CD4-positive, alpha-beta memory T cell (primary cell): ENCODE measurements at regions not wholly inside any gene's neighbourhood (a gene's known extent, or its start where the extent isn't known, plus 50 kb on each side); places are given as distances from the start of the nearest gene placed in this dataset.

Experiments used
- CTCF ChIA-PET: fragments of 350-600 bp; sonication (Branson Sonifier 250); formaldehyde crosslinking; loops from one replicate; lab custom pipeline; 2021; ENCODE audit warnings: inconsistent platforms; ENCODE audit not compliant: partially characterized antibody; lab: Charles Lee
- POLR2A ChIA-PET: fragments of 350-600 bp; sonication (Branson Sonifier 250); formaldehyde crosslinking; loops from one replicate; lab custom pipeline; 2021; ENCODE audit not compliant: partially characterized antibody; lab: Charles Lee
- DNase-seq, 5 donors: peaks; one replicate each; pipeline versions ENCODE4 v3.0.0 to v3.0.0-alpha.2; 2020 to 2022; ENCODE audit warnings: mixed read lengths in 1 of 5
- H3K27ac ChIP-seq: one replicate; pipeline ENCODE4 v1.7.0; 2013; ENCODE audit warnings: low read depth, low read length
- H3K27me3 ChIP-seq: 2 replicates; pipeline ENCODE4 v1.7.0; 2013; ENCODE audit warnings: mild to moderate bottlenecking, low read length, moderate library complexity; ENCODE audit not compliant: insufficient read depth
- H3K36me3 ChIP-seq: 2 replicates; pipeline ENCODE4 v1.7.0; 2013; ENCODE audit warnings: mild to moderate bottlenecking, low read length, moderate library complexity; ENCODE audit not compliant: insufficient read depth
- H3K4me1 ChIP-seq: 2 replicates; pipeline ENCODE4 v1.7.0; 2013; ENCODE audit warnings: mild to moderate bottlenecking, low read length, moderate library complexity; ENCODE audit not compliant: insufficient read depth
- H3K4me3 ChIP-seq, 2 donors: one replicate each; pipeline ENCODE4 v1.7.0; 2013; ENCODE audit warnings: low read length in 2 of 2, mild to moderate bottlenecking in 1 of 2
- H3K9me3 ChIP-seq, 2 donors: one replicate each; pipeline ENCODE4 v1.7.0; 2013; ENCODE audit warnings: low read length in 2 of 2, control low read depth in 1 of 2; ENCODE audit not compliant: control insufficient read depth in 1 of 2
- H3K27ac Mint-ChIP-seq, 7 donors: one replicate each; pipeline ENCODE4 v1.8.0; 2020 to 2021; ENCODE audit warnings: mixed read lengths in 7 of 7, mild to moderate bottlenecking in 6 of 7, inconsistent platforms in 3 of 7, moderate library complexity in 3 of 7
- H3K27me3 Mint-ChIP-seq, 2 donors: one replicate each; pipeline ENCODE4 v1.8.0; 2020 to 2021; ENCODE audit warnings: mixed read lengths in 2 of 2
- H3K36me3 Mint-ChIP-seq, 2 donors: one replicate each; pipeline ENCODE4 v1.8.0; 2020 to 2021; ENCODE audit warnings: mixed read lengths in 2 of 2, inconsistent platforms in 1 of 2, mild to moderate bottlenecking in 1 of 2
- H3K4me1 Mint-ChIP-seq, 4 donors: one replicate each; pipeline ENCODE4 v1.8.0; 2020 to 2021; ENCODE audit warnings: mixed read lengths in 4 of 4, mild to moderate bottlenecking in 1 of 4
- H3K4me3 Mint-ChIP-seq, 8 donors: one replicate each; pipeline ENCODE4 v1.8.0; 2020 to 2021; ENCODE audit warnings: mixed read lengths in 8 of 8, mild to moderate bottlenecking in 7 of 8, moderate library complexity in 6 of 8, inconsistent platforms in 3 of 8
- H3K9me3 Mint-ChIP-seq, 8 donors: one replicate each; pipeline ENCODE4 v1.8.0; 2020 to 2021; ENCODE audit warnings: mixed read lengths in 8 of 8, mild to moderate bottlenecking in 5 of 8, inconsistent platforms in 3 of 8, moderate library complexity in 1 of 8
- intact Hi-C: fragments of 100-400 bp; cut with micrococcal nuclease; formaldehyde crosslinking; loops from one replicate; pipeline ENCODE4 v1.15.1; 2023

GRCh38 chr11:129324533-129325175 lies 51.0 kb upstream of the BARX2 start:
- H3K27me3 Mint-ChIP-seq = peaks cover 0 to 4% of the 10 kb centered on the region in 2 donors
- POLR2A ChIA-PET = no interaction called here
- no peak overlapping the region for H3K27ac ChIP-seq

GRCh38 chr11:129323896-129324502 lies 51.6 kb upstream of the BARX2 start:
- Mint-ChIP-seq H3K27ac (peak overlapping the region in 1 of 7 donors; percentile 43), H3K27me3 (peaks cover 0 to 4% of the 10 kb centered on the region in 2 donors), H3K4me3 (no peak overlapping the region), H3K9me3 (no peaks in the 10 kb centered on the region), H3K36me3 (no peaks in the 10 kb centered on the region), H3K4me1 (no peaks in the 10 kb centered on the region)
- Histone ChIP-seq H3K4me3 (no peak overlapping the region), H3K9me3 (no peaks in the 10 kb centered on the region), H3K27ac (no peak overlapping the region), H3K36me3 (no peaks in the 10 kb centered on the region), H3K4me1 (no peaks in the 10 kb centered on the region), H3K27me3 (no peaks in the 10 kb centered on the region)
- intact Hi-C loops = no loop called here
- ChIA-PET CTCF (no interaction called here), POLR2A (no interaction called here)
- DNase-seq = no peak

More at GRCh38 chr11:129324533-129325175, 51.0 kb upstream of the BARX2 start:
- H3K4me3 ChIP-seq = no peak overlapping the region
- H3K27me3 ChIP-seq = no peaks in the 10 kb centered on the region
- H3K9me3 ChIP-seq = no peaks in the 10 kb centered on the region
- CTCF ChIA-PET = no interaction called here
- Mint-ChIP-seq H3K4me3 (no peak overlapping the region), H3K4me1 (no peaks in the 10 kb centered on the region), H3K9me3 (no peaks in the 10 kb centered on the region), H3K36me3 (no peaks in the 10 kb centered on the region), H3K27ac (no peak overlapping the region)
- intact Hi-C loops = no loop called here
- no peaks in the 10 kb centered on the region for H3K36me3 ChIP-seq
- no peaks in the 10 kb centered on the region for H3K4me1 ChIP-seq
- no peak for DNase-seq

- POLR2A ChIA-PET = no interaction called here
- CTCF ChIA-PET = interaction anchor here (1.3 kb wide), 1 partner anchor 9 kb away, joined by 3 read pairs; no protein-coding TSS in a partner anchor
- intact Hi-C loops = no loop called here
- DNase-seq = no peak
- Mint-ChIP-seq H3K27ac (no peak overlapping the region), H3K4me1 (peaks cover 0 to under 1% (median 0%) of the 10 kb centered on the region in 4 donors), H3K36me3 (no peaks in the 10 kb centered on the region), H3K4me3 (no peak overlapping the region), H3K9me3 (no peaks in the 10 kb centered on the region), H3K27me3 (peaks cover 0 to 4% of the 10 kb centered on the region in 2 donors)
- Histone ChIP-seq H3K36me3 (no peaks in the 10 kb centered on the region), H3K27me3 (no peaks in the 10 kb centered on the region), H3K4me3 (no peak overlapping the region), H3K27ac (no peak overlapping the region), H3K9me3 (no peaks in the 10 kb centered on the region), H3K4me1 (no peaks in the 10 kb centered on the region)
Observed at GRCh38 chr11:129322941-129323340, 52.7 kb upstream of the BARX2 start.

- H3K36me3 ChIP-seq = no peaks in the 10 kb centered on the region
- H3K4me1 ChIP-seq = no peaks in the 10 kb centered on the region
- DNase-seq = no peak
- ChIA-PET CTCF (interaction anchor here (1.7 kb wide), 1 partner anchor 202 kb away, joined by 6 read pairs; no protein-coding TSS in a partner anchor), POLR2A (no interaction called here)
- H3K27ac Mint-ChIP-seq = no peak overlapping the region
- H3K9me3 Mint-ChIP-seq = no peaks in the 10 kb centered on the region
- H3K4me1 Mint-ChIP-seq = peaks cover 0 to 6% (median 2%) of the 10 kb centered on the region in 4 donors
- no peaks in the 10 kb centered on the region for H3K9me3 ChIP-seq
- no peak overlapping the region for H3K27ac ChIP-seq
- intact Hi-C loops = no loop called here
- H3K27me3 ChIP-seq = no peaks in the 10 kb centered on the region
- peaks cover 0 to 2% of the 10 kb centered on the region in 2 donors for H3K27me3 Mint-ChIP-seq
- no peak overlapping the region for H3K4me3 Mint-ChIP-seq
- H3K4me3 ChIP-seq = no peak overlapping the region
- H3K36me3 Mint-ChIP-seq = no peaks in the 10 kb centered on the region
Observed at GRCh38 chr11:129321076-129321475, 54.6 kb upstream of the BARX2 start.

GRCh38 chr11:129320494-129320893 lies 55.2 kb upstream of the BARX2 start:
- Histone ChIP-seq H3K27me3 (no peaks in the 10 kb centered on the region), H3K27ac (no peak overlapping the region), H3K4me3 (no peak overlapping the region), H3K36me3 (no peaks in the 10 kb centered on the region), H3K9me3 (no peaks in the 10 kb centered on the region), H3K4me1 (no peaks in the 10 kb centered on the region)
- CTCF ChIA-PET = interaction anchor here (0.8 to 1.7 kb wide), 2 partner anchors 202 to 375 kb away, joined by 3 to 6 read pairs; no protein-coding TSS in a partner anchor
- H3K27ac Mint-ChIP-seq = no peak overlapping the region
- no peak for DNase-seq
- intact Hi-C loops = no loop called here
- peaks cover 0 to 4% of the 10 kb centered on the region in 2 donors for H3K27me3 Mint-ChIP-seq
- POLR2A ChIA-PET = no interaction called here
- peaks cover 0 to 6% (median 2%) of the 10 kb centered on the region in 4 donors for H3K4me1 Mint-ChIP-seq
- H3K36me3 Mint-ChIP-seq = no peaks in the 10 kb centered on the region
- H3K4me3 Mint-ChIP-seq = no peak overlapping the region
- H3K9me3 Mint-ChIP-seq = no peaks in the 10 kb centered on the region

- no peaks in the 10 kb centered on the region for H3K9me3 ChIP-seq
- no peak overlapping the region for H3K27ac ChIP-seq
- Mint-ChIP-seq H3K4me3 (no peak overlapping the region), H3K9me3 (no peaks in the 10 kb centered on the region), H3K36me3 (no peaks in the 10 kb centered on the region), H3K27me3 (peaks cover 0 to 4% of the 10 kb centered on the region in 2 donors), H3K27ac (no peak overlapping the region), H3K4me1 (peaks cover 0 to 6% (median 2%) of the 10 kb centered on the region in 4 donors)
- no peaks in the 10 kb centered on the region for H3K4me1 ChIP-seq
- no peak overlapping the region for H3K4me3 ChIP-seq
- DNase-seq = no peak
- ChIA-PET CTCF (interaction anchor here (0.8 to 1.7 kb wide), 6 partner anchors 9 to 376 kb away, joined by 3 to 6 read pairs (median 5); no protein-coding TSS in a partner anchor), POLR2A (no interaction called here)
- H3K36me3 ChIP-seq = no peaks in the 10 kb centered on the region
- intact Hi-C loops = loop anchor here (5.0 kb wide), 1 partner anchor 87 kb away; no protein-coding TSS in a partner anchor
- H3K27me3 ChIP-seq = no peaks in the 10 kb centered on the region
Observed at GRCh38 chr11:129319751-129320150, 55.9 kb upstream of the BARX2 start.

- peak overlapping the region in 1 of 7 donors; percentile 2 for H3K27ac Mint-ChIP-seq
- no peaks in the 10 kb centered on the region for H3K27me3 ChIP-seq
- H3K27me3 Mint-ChIP-seq = peaks cover 0 to 2% of the 10 kb centered on the region in 2 donors
- ChIA-PET CTCF (interaction anchor here (1.0 to 1.7 kb wide), 5 partner anchors 9 to 200 kb away, joined by 3 to 6 read pairs (median 6); no protein-coding TSS in a partner anchor), POLR2A (no interaction called here)
- intact Hi-C loops = loop anchor here (5.0 kb wide), 1 partner anchor 87 kb away; no protein-coding TSS in a partner anchor
- no peak overlapping the region for H3K27ac ChIP-seq
- no peak for DNase-seq
- no peaks in the 10 kb centered on the region for H3K9me3 Mint-ChIP-seq
- H3K9me3 ChIP-seq = no peaks in the 10 kb centered on the region
- H3K4me3 Mint-ChIP-seq = no peak overlapping the region
- no peak overlapping the region for H3K4me3 ChIP-seq
- H3K36me3 Mint-ChIP-seq = no peaks in the 10 kb centered on the region
- H3K4me1 Mint-ChIP-seq = peaks cover 0 to 6% (median 2%) of the 10 kb centered on the region in 4 donors
- H3K4me1 ChIP-seq = no peaks in the 10 kb centered on the region
- H3K36me3 ChIP-seq = no peaks in the 10 kb centered on the region
Observed at GRCh38 chr11:129319201-129319600, 56.4 kb upstream of the BARX2 start.
